GM23338 (cell line): ENCODE measurements at regions not wholly inside any gene's neighbourhood (a gene's known extent, or its start where the extent isn't known, plus 50 kb on each side); places are given as distances from the start of the nearest gene placed in this dataset.

Experiments
- ATAC-seq: fragments of 200-7000 bp; cut with Tn5 transposase; 3 replicates; pipeline ENCODE4 v1.9.1; 2020
- DNase-seq: peaks from one replicate; pipeline ENCODE4 v3.0.0-alpha.2; 2015; ENCODE audit warnings: low spot score
- H2AFZ ChIP-seq: fragments of 200-600 bp; sonication (generic); 2 replicates; pipeline ENCODE4 v1.8.0; 2016; ENCODE audit warnings: antibody characterized with exemption, mild to moderate bottlenecking, moderate library complexity
- H3F3A ChIP-seq: fragments of 200-600 bp; sonication (generic); replicated peaks from 2 replicates; pipeline ENCODE4 v1.8.0; 2017; ENCODE audit warnings: antibody characterized with exemption, mixed run types, low read depth
- H3K27ac ChIP-seq: fragments of 200-600 bp; sonication (generic); 2 replicates; pipeline ENCODE4 v1.6.1; 2016; ENCODE audit warnings: low read depth
- H3K27me3 ChIP-seq: fragments of 200-600 bp; sonication (generic); 2 replicates; pipeline ENCODE4 v1.8.0; 2016; ENCODE audit warnings: mild to moderate bottlenecking, mixed run types, moderate library complexity; ENCODE audit not compliant: insufficient read depth
- H3K36me3 ChIP-seq: fragments of 200-600 bp; sonication (generic); 2 replicates; pipeline ENCODE4 v1.8.0; 2016; ENCODE audit warnings: mild to moderate bottlenecking; ENCODE audit not compliant: insufficient read depth
- H3K4me1 ChIP-seq: fragments of 200-600 bp; sonication (generic); 2 replicates; pipeline ENCODE4 v1.8.0; 2016; ENCODE audit warnings: mild to moderate bottlenecking, moderate library complexity; ENCODE audit not compliant: insufficient read depth
- H3K4me2 ChIP-seq: fragments of 200-600 bp; sonication (generic); 2 replicates; pipeline ENCODE4 v1.7.1; 2017; ENCODE audit warnings: mixed run types
- H3K4me3 ChIP-seq: fragments of 200-600 bp; sonication (generic); 2 replicates; pipeline ENCODE4 v1.6.1; 2016; ENCODE audit warnings: mixed run types
- H3K79me2 ChIP-seq: fragments of 200-600 bp; sonication (generic); replicated peaks from 2 replicates; pipeline ENCODE4 v1.8.0; 2017; ENCODE audit warnings: mild to moderate bottlenecking; ENCODE audit not compliant: insufficient read depth
- H3K9me2 ChIP-seq: fragments of 200-600 bp; sonication (generic); 2 replicates; pipeline ENCODE4 v1.8.0; 2017; ENCODE audit not compliant: insufficient read depth
- H4K20me1 ChIP-seq: fragments of 200-600 bp; sonication (generic); replicated peaks from 2 replicates; pipeline ENCODE4 v1.8.0; 2017; ENCODE audit warnings: mild to moderate bottlenecking; ENCODE audit not compliant: insufficient read depth
- H3K27ac Mint-ChIP-seq: 2 replicates; pipeline ENCODE4 v1.8.0; 2020; ENCODE audit warnings: inconsistent platforms, mild to moderate bottlenecking, moderate library complexity, mixed read lengths
- H3K27me3 Mint-ChIP-seq: 3 replicates; pipeline ENCODE4 v1.8.0; 2022; ENCODE audit warnings: low read depth, mild to moderate bottlenecking, moderate library complexity, mixed read lengths, inconsistent platforms; ENCODE audit not compliant: insufficient read depth, poor library complexity
- H3K36me3 Mint-ChIP-seq: 3 replicates; pipeline ENCODE4 v1.8.0; 2021; ENCODE audit warnings: low read depth, mild to moderate bottlenecking, inconsistent platforms, moderate library complexity, mixed read lengths
- H3K4me1 Mint-ChIP-seq: 3 replicates; pipeline ENCODE4 v1.8.0; 2020; ENCODE audit warnings: mild to moderate bottlenecking, inconsistent platforms, mixed read lengths
- H3K4me3 Mint-ChIP-seq: 3 replicates; pipeline ENCODE4 v1.8.0; 2021; ENCODE audit warnings: moderate library complexity, mild to moderate bottlenecking, inconsistent platforms, mixed read lengths
- H3K9me3 Mint-ChIP-seq: 3 replicates; pipeline ENCODE4 v1.8.0; 2020; ENCODE audit warnings: moderate library complexity, mild to moderate bottlenecking, inconsistent platforms, mixed read lengths
- CREB1 ChIP-seq: fragments of 250-450 bp; sonication (Bioruptor Pico); IDR thresholded peaks from 2 replicates; pipeline ENCODE4 v1.5.0; 2020; ENCODE audit warnings: low read depth, mild to moderate bottlenecking, moderate library complexity
- CTCF ChIP-seq, 2 experiments: fragments of 200-600 bp in 1 of 2; sonication (generic) in 1 of 2; conservative IDR thresholded peaks; 2 replicates each; pipeline versions ENCODE4 v1.5.1 to v1.6.1; 2016 to 2017; ENCODE audit warnings: antibody characterized with exemption in 2 of 2, low read depth in 2 of 2, mild to moderate bottlenecking in 2 of 2, moderate library complexity in 1 of 2
- ETS1 ChIP-seq: IDR thresholded peaks from 2 replicates; pipeline ENCODE4 v1.6.1; 2016; ENCODE audit warnings: antibody characterized with exemption
- EZH2 ChIP-seq: fragments of 200-600 bp; sonication (generic); IDR thresholded peaks from one replicate; pipeline ENCODE4 v1.8.0; 2017; ENCODE audit warnings: antibody characterized with exemption, mild to moderate bottlenecking, low read depth; ENCODE audit not compliant: unreplicated experiment
- EZH2phosphoT487 ChIP-seq: fragments of 200-600 bp; sonication (generic); IDR thresholded peaks from one replicate; pipeline ENCODE4 v1.8.1; 2018; ENCODE audit warnings: antibody characterized with exemption; ENCODE audit not compliant: unreplicated experiment
- JUNB ChIP-seq: IDR thresholded peaks from one replicate; pipeline ENCODE4 v1.6.1; 2016; ENCODE audit warnings: antibody characterized with exemption; ENCODE audit not compliant: unreplicated experiment
- NANOG ChIP-seq: IDR thresholded peaks from 2 replicates; pipeline ENCODE4 v1.6.1; 2016; ENCODE audit warnings: antibody characterized with exemption, borderline replicate concordance
- POLR2AphosphoS5 ChIP-seq: IDR thresholded peaks from 2 replicates; pipeline ENCODE4 v1.6.1; 2016; ENCODE audit warnings: antibody characterized with exemption, low read depth
- REST ChIP-seq: IDR thresholded peaks from one replicate; pipeline ENCODE4 v1.6.1; 2018; ENCODE audit warnings: antibody characterized with exemption; ENCODE audit not compliant: unreplicated experiment
- STAT1 ChIP-seq: IDR thresholded peaks from one replicate; pipeline ENCODE4 v1.6.1; 2016; ENCODE audit warnings: antibody characterized with exemption; ENCODE audit not compliant: unreplicated experiment
- ZNF114 ChIP-seq: fragments of 250-450 bp; sonication (Bioruptor Pico); IDR thresholded peaks from 2 replicates; pipeline ENCODE4 v1.5.0; 2020; ENCODE audit warnings: mild to moderate bottlenecking, moderate library complexity
- ZNF331 ChIP-seq: fragments of 250-450 bp; sonication (Bioruptor Pico); IDR thresholded peaks from 2 replicates; pipeline ENCODE4 v1.5.0; 2020; ENCODE audit warnings: low read depth, mild to moderate bottlenecking, moderate library complexity

- TF ChIP-seq CTCF (conservative IDR thresholded peaks at IDR 0.05; ENCODE audit: low read depth in 2 of 2) (no peak), ZNF331 (CRISPR knock-in tag) (no peak)
Measured at GRCh38 chr3:161556533-161556932, 59.9 kb downstream of the OTOL1 start (continued).

- Mint-ChIP-seq H3K4me3 (no peak overlapping the region), H3K4me1 (peaks cover 16% of the 10 kb centered on the region), H3K27ac (no peak overlapping the region), H3K9me3 (no peaks in the 10 kb centered on the region), H3K36me3 (no peaks in the 10 kb centered on the region), H3K27me3 (peaks cover 2% of the 10 kb centered on the region)
- H3K36me3 ChIP-seq: no peaks in the 10 kb centered on the region
- no peak overlapping the region for H3K4me2 ChIP-seq
- no peaks in the 10 kb centered on the region for H3K79me2 ChIP-seq
- H3K27ac ChIP-seq: no peak overlapping the region
- no peaks in the 10 kb centered on the region for H3K27me3 ChIP-seq
- H4K20me1 ChIP-seq: no peaks in the 10 kb centered on the region
- H3F3A ChIP-seq: no peaks in the 10 kb centered on the region
- no peak for DNase-seq
- no peak for ATAC-seq
- no peaks in the 10 kb centered on the region for H3K9me2 ChIP-seq
- no peaks in the 10 kb centered on the region; the same call in 1 of the 2 replicates for H3K4me1 ChIP-seq
- H3K4me3 ChIP-seq: no peak overlapping the region
- H2AFZ ChIP-seq: no peak overlapping the region
- TF ChIP-seq REST: no peak
- TF ChIP-seq STAT1: no peak
- no peak for TF ChIP-seq POLR2AphosphoS5
- TF ChIP-seq EZH2: no peak
- no peak for TF ChIP-seq JUNB
- no peak for TF ChIP-seq ETS1
- TF ChIP-seq CTCF (conservative IDR thresholded peaks at IDR 0.05; ENCODE audit: low read depth in 2 of 2): no peak
- TF ChIP-seq NANOG: no peak
- TF ChIP-seq ZNF331 (CRISPR knock-in tag): no peak
- TF ChIP-seq CREB1 (CRISPR knock-in tag): no peak
- no peak for TF ChIP-seq EZH2phosphoT487
- no peak for TF ChIP-seq ZNF114 (CRISPR knock-in tag)
Measured at GRCh38 chr3:161556941-161557340, 60.3 kb downstream of the OTOL1 start.
